ENCODE measurements at regions not wholly inside any gene's neighbourhood (a gene's known extent, or its start where the extent isn't known, plus 50 kb on each side); places are given as distances from the start of the nearest gene placed in this dataset.

DNA sequence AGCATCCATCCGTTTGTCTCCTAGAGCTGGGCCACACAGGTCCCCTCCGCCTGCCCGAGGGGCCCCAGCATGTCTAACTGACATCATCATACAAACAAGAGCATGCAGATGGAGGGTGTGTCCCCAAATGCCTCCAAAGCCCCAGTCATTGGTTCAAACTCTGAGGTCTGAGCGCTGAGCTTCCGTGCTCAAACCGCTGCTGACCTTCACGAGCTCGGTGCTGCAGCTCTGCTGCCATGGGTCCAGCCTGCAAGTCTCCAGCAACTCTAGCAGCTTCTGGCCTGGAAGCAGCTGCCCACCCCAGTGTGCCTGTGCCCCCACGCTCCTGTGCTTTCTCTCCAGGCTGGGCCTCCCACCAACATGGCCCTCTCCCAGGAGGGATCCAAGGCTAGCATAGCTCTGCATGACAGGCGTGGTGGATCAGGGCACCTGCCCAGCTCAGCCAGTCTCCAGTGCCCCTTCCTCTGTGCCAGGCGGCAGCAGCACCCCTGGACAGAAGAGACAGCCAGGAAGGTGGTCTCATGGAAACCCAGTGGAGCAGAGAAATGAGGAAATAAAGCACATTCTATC lies 131.6 kb upstream of the PMEPA1 start:
- no peak for DNase-seq
- Histone ChIP-seq H3K4me3 (no peak overlapping the region), H3K4me1 (no peaks in the 10 kb centered on the region), H3K36me3 (no peaks in the 10 kb centered on the region), H3K27me3 (replicated peaks in 1 of 7) (no peaks in the 10 kb centered on the region), H3K27ac (no peak overlapping the region), H3K9me3 (no peaks in the 10 kb centered on the region)
- TF ChIP-seq CTCF (IDR thresholded peaks at IDR 0.05 in 8 of 11, conservative IDR thresholded peaks at IDR 0.05 in 3 of 11) (no peak), POLR2AphosphoS5 (IDR thresholded peaks at IDR 0.05) (no peak), POLR2A (IDR thresholded peaks at IDR 0.05) (no peak)
- 85 to 95% (median 88%) methylated on average over 10 to 11 of the region's 11 CpGs for WGBS, 5 donors
- intact Hi-C loops (cut with DNase I; ENCODE audit: low total_unique reads): no loop called here

DNA sequence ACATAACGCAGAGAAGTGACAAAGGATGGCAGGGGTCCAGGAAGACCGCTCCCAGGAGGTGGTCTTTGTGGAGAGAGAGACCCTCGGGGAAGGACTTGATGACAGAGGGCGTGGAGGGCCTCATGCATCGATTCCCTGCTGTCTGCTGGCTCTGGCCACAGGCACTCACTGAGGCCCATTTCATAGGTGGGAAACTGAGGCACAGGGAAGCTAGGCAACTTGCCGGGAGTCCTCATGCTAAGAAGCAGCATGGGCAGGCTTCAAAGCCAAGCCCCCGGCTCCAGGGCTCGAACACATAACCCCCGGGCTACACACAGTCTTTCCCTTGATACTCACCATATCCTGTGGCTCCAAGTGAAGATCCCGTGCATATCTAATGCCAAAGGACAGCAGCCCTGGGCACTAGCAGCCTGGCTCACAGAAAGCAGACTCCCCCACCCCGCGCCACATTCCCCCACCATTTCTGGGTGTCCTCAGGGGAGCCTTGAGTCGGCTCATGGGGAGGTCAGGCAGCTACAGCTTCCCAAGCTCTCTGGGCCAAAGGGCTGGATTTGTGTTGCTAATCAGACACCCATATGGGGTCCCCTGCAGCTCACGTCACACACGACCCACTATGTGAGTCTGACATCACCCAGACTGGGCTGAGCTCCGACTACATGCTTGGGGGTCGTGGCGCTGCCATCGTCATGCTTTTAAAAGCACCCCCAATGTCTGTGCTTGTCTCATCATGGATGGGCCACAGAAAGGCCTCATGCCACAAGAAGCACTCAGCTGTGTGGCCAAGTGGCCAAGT lies 130.9 kb upstream of the PMEPA1 start:
- intact Hi-C loops (cut with DNase I; ENCODE audit: low total_unique reads): no loop called here
- Histone ChIP-seq H3K27ac (no peak overlapping the region), H3K4me3 (no peak overlapping the region), H3K4me1 (no peaks in the 10 kb centered on the region), H3K9me3 (no peaks in the 10 kb centered on the region), H3K36me3 (no peaks in the 10 kb centered on the region), H3K27me3 (replicated peaks in 1 of 7) (no peaks in the 10 kb centered on the region)
- TF ChIP-seq CTCF (IDR thresholded peaks at IDR 0.05 in 8 of 11, conservative IDR thresholded peaks at IDR 0.05 in 3 of 11) (no peak), POLR2A (IDR thresholded peaks at IDR 0.05) (no peak), POLR2AphosphoS5 (IDR thresholded peaks at IDR 0.05) (no peak)
- DNase-seq: no peak
- 84 to 96% (median 89%) methylated on average over 13 to 19 of the region's 19 CpGs for WGBS, 5 donors

- no peak for DNase-seq
- intact Hi-C loops (cut with DNase I; ENCODE audit: low total_unique reads): no loop called here
- Histone ChIP-seq H3K27me3 (replicated peaks in 1 of 7) (no peaks in the 10 kb centered on the region), H3K27ac (no peak overlapping the region), H3K4me1 (no peaks in the 10 kb centered on the region), H3K4me3 (no peak overlapping the region), H3K36me3 (no peaks in the 10 kb centered on the region), H3K9me3 (no peaks in the 10 kb centered on the region)
- WGBS, 5 donors: 91 to 98% (median 94%) methylated on average over 10 of the region's 10 CpGs
- no peak for TF ChIP-seq POLR2AphosphoS5 (IDR thresholded peaks at IDR 0.05)
- no peak for TF ChIP-seq POLR2A (IDR thresholded peaks at IDR 0.05)
- TF ChIP-seq CTCF (IDR thresholded peaks at IDR 0.05 in 8 of 11, conservative IDR thresholded peaks at IDR 0.05 in 3 of 11): no peak
Measured at GRCh38 chr20:57840066-57840465, 130.3 kb upstream of the PMEPA1 start.

- H3K4me1 ChIP-seq: no peaks in the 10 kb centered on the region
- H3K9me3 ChIP-seq: no peaks in the 10 kb centered on the region
- no peak overlapping the region for H3K27ac ChIP-seq
- H3K4me3 ChIP-seq: no peak overlapping the region
- H3K27me3 ChIP-seq (replicated peaks in 1 of 7): peaks cover 0 to 6% (median 0%) of the 10 kb centered on the region in 7 donors
- intact Hi-C loops (cut with DNase I; ENCODE audit: low total_unique reads): no loop called here
- no peaks in the 10 kb centered on the region for H3K36me3 ChIP-seq
- DNase-seq: no peak
- no peak for TF ChIP-seq POLR2AphosphoS5 (IDR thresholded peaks at IDR 0.05)
- no peak for TF ChIP-seq POLR2A (IDR thresholded peaks at IDR 0.05)
- TF ChIP-seq CTCF (IDR thresholded peaks at IDR 0.05 in 8 of 11, conservative IDR thresholded peaks at IDR 0.05 in 3 of 11): no peak
- WGBS, 5 donors: 84 to 94% (median 87%) methylated on average over 18 of the region's 18 CpGs
Measured at GRCh38 chr20:57838670-57839151, 128.9 kb upstream of the PMEPA1 start.
